Tibial nerve (tissue), 4 donors: ENCODE measurements at regions not wholly inside any gene's neighbourhood (a gene's known extent, or its start where the extent isn't known, plus 50 kb on each side); places are given as distances from the start of the nearest gene placed in this dataset.

Source experiments
- DNase-seq, 2 donors: peaks; one replicate each; pipeline ENCODE4 v3.0.0-alpha.2; 2019; ENCODE audit warnings: low spot score in 2 of 2
- H3K27ac ChIP-seq, 4 donors: fragments of 200-600 bp; sonication (generic) in 3 of 4; one replicate each; pipeline ENCODE4 v1.5.1; 2017 to 2019; ENCODE audit warnings: mild to moderate bottlenecking in 1 of 4
- H3K27me3 ChIP-seq, 2 donors: fragments of 200-600 bp; sonication (generic) in 1 of 2; one replicate each; pipeline versions ENCODE4 v1.5.1 to v1.6.0; 2017 to 2019
- H3K36me3 ChIP-seq, 3 donors: fragments of 200-600 bp; sonication (generic); one replicate each; pipeline ENCODE4 v1.5.1; 2018 to 2019
- H3K4me1 ChIP-seq, 4 donors: fragments of 200-600 bp; sonication (generic) in 3 of 4; one replicate each; pipeline ENCODE4 v1.5.1; 2017 to 2019
- H3K4me3 ChIP-seq, 4 donors: fragments of 200-600 bp; sonication (generic) in 3 of 4; one replicate each; pipeline ENCODE4 v1.5.1; 2017 to 2019; ENCODE audit warnings: mild to moderate bottlenecking in 1 of 4, moderate library complexity in 1 of 4
- H3K9me3 ChIP-seq, 4 donors: fragments of 200-600 bp; sonication (generic) in 3 of 4; one replicate each; pipeline ENCODE4 v1.5.1; 2017 to 2019
- CTCF ChIP-seq, 5 experiments: fragments of 200-600 bp in 3 of 5; fragments of 450-650 bp in 2 of 5; sonication (generic) in 3 of 5; IDR thresholded peaks; one replicate each; pipeline ENCODE4 v1.5.1; 2016 to 2019; ENCODE audit warnings: antibody characterized with exemption in 5 of 5, mild to moderate bottlenecking in 3 of 5, moderate library complexity in 2 of 5
- EP300 ChIP-seq, 2 donors: sonication (generic); formaldehyde crosslinking; IDR thresholded peaks; one replicate each; pipeline ENCODE4 v1.6.1; 2017; ENCODE audit warnings: antibody characterized with exemption in 2 of 2, mild to moderate bottlenecking in 1 of 2
- POLR2A ChIP-seq, 2 donors: fragments of 450-650 bp; IDR thresholded peaks; one replicate each; pipeline ENCODE4 v1.6.1; 2017; ENCODE audit warnings: antibody characterized with exemption in 2 of 2, mild to moderate bottlenecking in 2 of 2, moderate library complexity in 2 of 2
- WGBS, 2 donors: methylation state at CpG; one replicate each; pipeline ENCODE4 v1.1.5; 2018; 5-methylcytosine and 5-hydroxymethylcytosine counted together

GRCh38 chr15:95016511-95017229, 785.3 kb downstream of the MCTP2 start:
- no peaks in the 10 kb centered on the region for H3K36me3 ChIP-seq
- no peak for DNase-seq
- H3K27me3 ChIP-seq, result no peaks in the 10 kb centered on the region
- TF ChIP-seq CTCF (IDR thresholded peaks at IDR 0.05), result no peak
- no peak for TF ChIP-seq EP300 (IDR thresholded peaks at IDR 0.05)
- TF ChIP-seq POLR2A (IDR thresholded peaks at IDR 0.05), result no peak
- peaks cover 0 to 31% (median 7%) of the 10 kb centered on the region in 4 donors for H3K4me1 ChIP-seq
- H3K4me3 ChIP-seq, result no peak overlapping the region
- peak overlapping the region in 2 of 4 donors; percentile 1 to 16 for H3K27ac ChIP-seq
- peaks cover 0 to 3% (median 0%) of the 10 kb centered on the region in 4 donors for H3K9me3 ChIP-seq
- WGBS, 2 donors, result 31 to 35% methylated on average over 2 of the region's 2 CpGs

- TF ChIP-seq CTCF (IDR thresholded peaks at IDR 0.05), result no peak
- TF ChIP-seq EP300 (IDR thresholded peaks at IDR 0.05), result no peak
- no peak for TF ChIP-seq POLR2A (IDR thresholded peaks at IDR 0.05)
- no peak overlapping the region for H3K4me3 ChIP-seq
- DNase-seq, result peak; percentile 31 to 53
- no peaks in the 10 kb centered on the region for H3K36me3 ChIP-seq
- peaks cover 0 to 6% (median 0%) of the 10 kb centered on the region in 4 donors for H3K9me3 ChIP-seq
- peaks cover 0 to 31% (median 7%) of the 10 kb centered on the region in 4 donors for H3K4me1 ChIP-seq
- no peak overlapping the region for H3K27ac ChIP-seq
- H3K27me3 ChIP-seq, result no peaks in the 10 kb centered on the region
- 35 to 50% methylated on average over 4 of the region's 4 CpGs for WGBS, 2 donors
Measured at GRCh38 chr15:95017666-95018328, 786.4 kb downstream of the MCTP2 start.

- no peak for DNase-seq
- TF ChIP-seq POLR2A (IDR thresholded peaks at IDR 0.05) (no peak), CTCF (IDR thresholded peaks at IDR 0.05) (no peak), EP300 (IDR thresholded peaks at IDR 0.05) (no peak)
- WGBS, 2 donors, result 57 to 65% methylated on average over 6 of the region's 6 CpGs
- peaks cover 0 to 6% (median 0%) of the 10 kb centered on the region in 4 donors for H3K9me3 ChIP-seq
- no peaks in the 10 kb centered on the region for H3K36me3 ChIP-seq
- H3K27ac ChIP-seq, result no peak overlapping the region
- H3K27me3 ChIP-seq, result no peaks in the 10 kb centered on the region
- no peak overlapping the region for H3K4me3 ChIP-seq
- peaks cover 0 to 31% (median 7%) of the 10 kb centered on the region in 4 donors for H3K4me1 ChIP-seq
Measured at GRCh38 chr15:95018888-95019545, 787.7 kb downstream of the MCTP2 start.

- Histone ChIP-seq H3K4me1 (peaks cover 0 to 34% (median 7%) of the 10 kb centered on the region in 4 donors), H3K27me3 (no peaks in the 10 kb centered on the region), H3K36me3 (no peaks in the 10 kb centered on the region), H3K27ac (no peak overlapping the region), H3K9me3 (peaks cover 0 to 6% (median 0%) of the 10 kb centered on the region in 4 donors), H3K4me3 (no peak overlapping the region)
- WGBS, 2 donors, result 88% methylated on average over 1 of the region's 1 CpG
- DNase-seq, result no peak
- TF ChIP-seq CTCF (IDR thresholded peaks at IDR 0.05), result no peak
- no peak for TF ChIP-seq EP300 (IDR thresholded peaks at IDR 0.05)
- TF ChIP-seq POLR2A (IDR thresholded peaks at IDR 0.05), result no peak
Measured at GRCh38 chr15:95019907-95020306, 788.5 kb downstream of the MCTP2 start.

- no peak overlapping the region for H3K4me3 ChIP-seq
- H3K4me1 ChIP-seq, result peaks cover 0 to 31% (median 4%) of the 10 kb centered on the region in 4 donors
- WGBS, 2 donors, result 97 to 99% methylated on average over 2 of the region's 2 CpGs
- no peak for DNase-seq
- no peak overlapping the region for H3K27ac ChIP-seq
- H3K36me3 ChIP-seq, result no peaks in the 10 kb centered on the region
- peaks cover 0 to 6% (median 0%) of the 10 kb centered on the region in 4 donors for H3K9me3 ChIP-seq
- H3K27me3 ChIP-seq, result no peaks in the 10 kb centered on the region
- TF ChIP-seq EP300 (IDR thresholded peaks at IDR 0.05) (no peak), CTCF (IDR thresholded peaks at IDR 0.05) (no peak), POLR2A (IDR thresholded peaks at IDR 0.05) (no peak)
Measured at GRCh38 chr15:95021816-95022215, 790.5 kb downstream of the MCTP2 start.
